Stimulated activated CD8-positive, alpha-beta memory T cell treated with anti-CD3 and anti-CD28 coated beads, Interleukin-7, amount 100 ng/mL, for 4 hours (primary cell): ENCODE measurements at regions not wholly inside any gene's neighbourhood (a gene's known extent, or its start where the extent isn't known, plus 50 kb on each side); places are given as distances from the start of the nearest gene placed in this dataset.
"Not testable (repeated sequence)": the region's sequence is repeated elsewhere in the genome, so short reads cannot be mapped to it uniquely, and the experiment has no call there.

Experiments
- DNase-seq, 2 donors: peaks; one replicate each; pipeline ENCODE4 v3.0.0-alpha.2; 2020; ENCODE audit warnings: low read depth in 2 of 2

DNA sequence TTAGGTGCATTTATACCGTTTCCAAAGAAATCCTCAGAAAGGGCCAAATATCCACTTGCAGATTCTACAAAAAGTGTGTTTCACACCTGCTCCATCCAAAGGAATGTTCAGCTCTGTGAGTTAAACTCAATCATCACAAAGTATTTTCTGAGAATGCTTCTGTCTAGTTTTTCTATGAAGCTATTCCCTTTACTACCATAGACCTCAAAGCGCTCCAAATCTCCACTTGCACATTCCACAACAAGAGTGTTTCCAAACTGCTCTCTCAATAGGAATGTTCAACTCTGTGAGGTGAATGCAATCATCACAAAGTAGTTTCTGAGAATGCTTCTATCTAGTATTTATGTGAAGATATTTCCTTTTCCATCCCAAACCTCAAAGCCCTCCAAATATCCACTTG is 412.7 kb upstream of the WSB1 start:
- not testable (repeated sequence) for DNase-seq

- DNase-seq, result not testable (repeated sequence)
Measured at GRCh38 chr17:26882097-26882761, 411.7 kb upstream of the WSB1 start.

- not testable (repeated sequence) for DNase-seq
Measured at GRCh38 chr17:26883878-26884740, 409.8 kb upstream of the WSB1 start.

GRCh38 chr17:26884741-26885059 is 409.2 kb upstream of the WSB1 start:
- DNase-seq, result not testable (repeated sequence)

DNA sequence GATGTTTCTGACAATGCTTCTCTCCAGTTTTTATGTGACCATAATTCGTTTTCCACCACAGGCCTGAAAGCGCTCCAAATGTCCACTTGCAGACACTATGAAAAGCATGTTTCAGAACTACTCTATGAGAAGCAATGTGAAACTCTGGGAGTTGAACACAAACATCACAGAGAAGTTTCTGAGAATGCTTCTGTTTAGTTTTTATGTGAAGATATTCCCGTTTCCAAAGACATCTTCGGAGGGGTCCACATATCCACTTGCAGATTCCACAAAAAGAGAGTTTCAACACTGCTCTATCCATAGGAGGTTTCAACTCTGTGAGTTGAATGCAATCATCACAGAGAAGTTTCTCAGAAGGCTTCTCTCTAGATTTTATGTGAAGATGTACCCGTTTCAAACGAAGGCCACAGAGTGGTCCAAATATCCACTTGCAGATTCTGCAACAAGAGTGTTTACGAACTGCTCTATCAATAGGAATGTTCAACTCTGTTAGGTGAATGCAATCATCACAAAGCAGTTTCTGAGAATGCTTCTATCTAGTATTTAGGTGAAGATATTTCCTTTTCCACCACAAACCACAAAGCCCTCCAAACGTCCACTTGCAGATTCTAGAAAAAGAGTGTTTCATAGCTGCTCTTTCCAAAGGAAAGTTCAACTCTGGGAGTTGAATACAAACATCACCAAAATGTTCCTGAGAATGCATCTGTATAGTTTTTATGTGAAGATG is 408.5 kb upstream of the WSB1 start:
- DNase-seq, result peak in 1 of 2 donors; percentile 0
